ENCODE measurements at regions not wholly inside any gene's neighbourhood (a gene's known extent, or its start where the extent isn't known, plus 50 kb on each side); places are given as distances from the start of the nearest gene placed in this dataset.

DNA sequence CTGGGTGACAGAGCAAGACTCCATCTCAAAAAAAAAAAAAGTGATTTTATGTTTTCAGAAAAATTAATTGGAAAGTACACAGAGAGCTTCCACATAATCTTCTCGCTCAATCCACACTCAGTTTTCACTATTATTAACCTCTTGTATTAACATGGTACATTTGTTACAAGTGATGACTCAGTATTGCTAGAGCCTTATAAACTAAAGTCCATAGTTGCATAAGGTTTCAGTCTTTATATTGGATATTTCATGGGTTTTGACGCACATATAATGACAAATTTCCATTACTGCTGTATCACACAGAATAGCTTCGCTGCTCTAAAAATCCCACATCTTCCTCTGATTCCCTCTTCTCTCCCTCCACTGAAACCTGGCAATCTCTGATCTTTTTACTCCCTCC lies 603.5 kb downstream of the XIRP2 start:
- DNase-seq: no peak

DNA sequence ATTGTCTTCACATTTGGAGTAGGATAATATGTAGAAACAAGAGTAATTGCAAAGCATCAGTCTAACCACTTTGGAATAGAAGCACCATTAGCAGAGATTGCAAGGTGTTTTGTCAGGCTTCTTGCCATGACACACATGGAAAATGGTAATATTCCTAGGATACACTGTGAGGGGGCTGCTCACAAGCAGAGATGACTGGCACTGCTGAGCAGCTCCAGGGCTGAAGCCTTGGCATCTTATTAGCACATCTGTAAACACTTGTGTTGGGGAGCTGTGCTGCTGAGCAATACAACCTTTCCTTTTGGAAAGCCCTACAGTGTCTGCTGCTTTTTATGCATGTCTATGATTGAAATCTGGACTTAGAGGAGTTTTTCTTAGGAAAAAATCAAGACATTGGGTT lies 602.2 kb downstream of the XIRP2 start:
- DNase-seq: no peak

DNA sequence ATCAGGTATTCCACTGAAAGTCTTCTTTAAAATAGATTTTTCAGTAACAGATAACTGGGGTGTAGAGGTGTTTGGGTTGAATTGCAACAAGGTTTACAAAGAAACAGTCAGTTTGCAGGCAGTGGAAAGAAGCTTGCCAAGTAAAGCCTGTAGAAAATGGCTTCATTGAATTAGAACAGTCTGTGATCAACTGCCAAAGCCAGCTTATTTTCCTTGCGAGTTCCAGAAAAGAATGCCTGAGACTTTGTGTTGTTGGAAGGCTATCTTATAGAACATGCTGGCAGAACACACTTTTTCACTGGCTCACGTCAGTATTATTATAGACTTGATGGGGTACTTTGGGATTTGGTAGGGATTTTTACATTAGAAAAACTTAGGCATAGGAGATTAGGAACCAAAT lies 601.0 kb downstream of the XIRP2 start:
- no peak for DNase-seq

DNA sequence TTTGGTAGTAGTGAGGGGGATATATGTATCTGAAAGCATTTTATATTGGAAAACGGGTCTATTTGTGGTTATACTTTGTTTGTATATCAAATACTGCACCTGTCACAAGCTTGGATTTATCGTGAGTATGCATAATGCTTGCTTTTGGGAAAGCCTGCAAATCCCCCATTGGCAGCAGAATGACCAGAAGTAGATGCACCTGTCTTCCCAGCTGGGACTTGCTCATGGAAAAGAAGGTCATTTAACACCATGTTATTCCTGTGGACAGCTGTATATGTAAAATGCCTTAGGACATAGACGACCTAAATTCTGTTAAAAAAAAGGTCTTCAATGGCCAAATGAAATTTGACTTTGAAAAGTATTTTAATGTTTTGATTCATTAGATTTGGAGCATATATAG lies 599.4 kb downstream of the XIRP2 start:
- no peak for DNase-seq

DNA sequence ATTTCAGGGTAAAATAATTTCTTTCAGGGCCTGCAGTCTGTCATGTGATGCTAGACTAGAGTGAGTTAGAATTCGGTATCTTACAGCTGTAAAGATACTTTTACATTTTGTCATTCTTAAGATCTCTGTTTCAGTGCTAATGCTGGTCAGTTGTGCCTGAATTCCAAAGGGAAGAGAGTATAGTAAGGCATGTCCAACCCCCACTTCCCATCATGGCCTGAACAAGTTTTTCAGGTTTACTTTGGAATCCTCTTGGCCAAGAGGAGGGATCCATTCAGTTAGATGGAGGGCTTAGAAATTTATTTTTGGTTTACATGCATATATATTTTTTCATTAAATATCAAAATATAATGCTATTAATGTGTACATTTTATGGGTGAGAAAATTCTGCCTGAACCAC lies 596.6 kb downstream of the XIRP2 start:
- DNase-seq: no peak

DNA sequence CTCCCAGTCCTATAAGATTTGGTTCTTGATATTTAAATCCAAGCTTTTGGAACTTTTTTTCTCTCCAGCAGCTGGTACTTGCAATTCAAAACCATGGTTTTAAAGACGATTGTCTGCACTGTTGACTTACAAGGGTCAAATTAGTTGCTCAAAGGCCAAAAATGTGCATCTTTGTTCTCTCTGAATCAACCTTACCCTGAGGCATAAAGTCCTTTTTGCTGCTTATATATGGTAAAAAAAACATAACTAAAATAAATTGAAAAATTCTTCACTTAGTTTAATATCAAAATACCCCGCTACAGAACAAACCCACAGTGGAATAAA lies 592.7 kb downstream of the XIRP2 start:
- no peak for DNase-seq

DNA sequence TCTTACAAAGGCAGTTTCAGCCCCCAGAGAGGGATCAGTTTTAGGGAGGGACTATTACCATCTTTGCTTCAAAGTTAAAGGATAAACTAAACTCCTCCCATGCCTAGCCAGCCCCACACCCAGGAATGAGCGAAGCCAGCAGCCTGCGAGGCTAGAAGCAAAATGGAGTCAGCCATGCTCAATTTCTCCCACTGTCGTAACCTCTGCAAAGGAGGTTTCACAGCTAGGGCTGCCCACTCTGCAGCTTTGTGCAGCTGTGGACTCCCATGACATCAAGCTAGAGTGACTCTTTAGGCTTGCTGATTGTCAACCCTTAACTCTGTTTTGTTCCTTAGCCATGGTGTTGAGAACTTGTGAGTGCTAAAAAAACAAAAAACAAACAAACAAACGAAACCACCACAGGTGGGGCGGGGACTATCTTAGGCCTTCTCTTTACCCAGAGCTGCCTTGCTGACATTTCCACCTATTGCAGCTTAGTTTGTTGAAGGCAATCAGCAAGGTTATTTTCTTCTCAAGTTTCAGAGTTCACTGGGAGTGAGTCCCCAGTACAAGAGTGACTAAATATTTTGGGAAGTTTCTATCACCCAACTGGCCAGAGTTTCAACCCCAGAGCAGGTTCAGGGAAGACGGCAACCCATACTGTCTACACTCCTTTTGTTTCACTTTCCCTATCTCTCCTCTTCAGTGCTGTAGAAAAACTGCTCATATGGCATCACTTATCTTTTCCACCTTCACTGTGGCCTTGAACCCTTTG lies 592.1 kb downstream of the XIRP2 start:
- DNase-seq: no peak

DNA sequence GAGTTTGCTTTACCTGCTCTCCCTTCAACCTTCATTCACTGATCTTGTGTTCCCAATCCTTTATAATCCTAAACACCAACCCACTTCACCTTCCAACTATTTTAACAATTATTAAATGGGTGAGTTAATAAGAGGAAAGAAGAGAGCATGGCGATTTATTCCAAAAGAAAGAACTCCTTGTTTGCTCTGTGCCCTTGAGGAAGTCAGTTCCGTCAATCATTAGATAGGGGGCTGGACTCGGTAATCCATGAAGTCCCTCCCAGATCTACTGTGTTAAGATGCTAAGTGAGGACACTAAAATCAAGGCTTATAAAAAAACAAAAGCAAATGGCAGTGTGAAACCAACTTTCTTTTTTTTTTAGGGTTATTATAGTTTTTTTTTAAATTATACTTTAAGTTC lies 589.9 kb downstream of the XIRP2 start:
- DNase-seq: no peak

DNA sequence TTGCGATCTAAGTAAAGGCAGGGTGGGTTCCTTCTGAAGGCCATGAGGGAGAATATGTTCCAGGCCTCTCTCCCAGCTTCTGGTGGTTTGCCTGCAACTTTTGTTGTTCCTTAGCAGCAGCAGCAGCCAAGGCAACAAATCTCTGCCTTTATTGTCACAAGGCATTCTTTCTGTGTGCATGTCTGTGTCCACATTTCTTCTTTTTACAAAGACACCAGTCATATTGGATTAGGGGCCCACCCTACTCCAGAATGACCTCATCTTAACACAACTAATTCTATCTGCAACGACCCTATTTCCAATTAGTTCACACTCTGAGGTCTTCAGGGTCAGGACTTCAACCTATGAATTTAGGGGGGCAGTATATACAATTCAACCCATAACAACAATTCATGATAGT lies 587.5 kb downstream of the XIRP2 start:
- no peak for DNase-seq

DNA sequence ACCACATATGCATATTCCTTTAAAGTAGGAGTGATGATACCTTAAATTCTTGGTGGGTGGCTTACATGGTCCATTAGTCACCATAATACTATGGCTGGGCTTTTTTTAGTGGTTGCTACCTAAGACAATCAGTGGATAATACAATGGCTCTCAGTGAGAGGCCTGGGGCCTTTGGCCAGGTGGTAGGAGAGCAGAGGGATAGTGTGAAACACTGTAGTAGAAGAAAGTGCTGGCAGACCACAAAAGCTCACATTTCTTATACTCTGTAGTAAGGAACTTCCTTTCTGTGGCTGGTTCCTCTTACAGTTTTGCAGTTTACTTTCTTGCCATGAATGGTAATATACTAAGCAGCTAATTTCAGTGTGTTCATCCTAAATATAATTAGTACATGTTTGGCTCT lies 583.5 kb downstream of the XIRP2 start:
- no peak for DNase-seq

DNA sequence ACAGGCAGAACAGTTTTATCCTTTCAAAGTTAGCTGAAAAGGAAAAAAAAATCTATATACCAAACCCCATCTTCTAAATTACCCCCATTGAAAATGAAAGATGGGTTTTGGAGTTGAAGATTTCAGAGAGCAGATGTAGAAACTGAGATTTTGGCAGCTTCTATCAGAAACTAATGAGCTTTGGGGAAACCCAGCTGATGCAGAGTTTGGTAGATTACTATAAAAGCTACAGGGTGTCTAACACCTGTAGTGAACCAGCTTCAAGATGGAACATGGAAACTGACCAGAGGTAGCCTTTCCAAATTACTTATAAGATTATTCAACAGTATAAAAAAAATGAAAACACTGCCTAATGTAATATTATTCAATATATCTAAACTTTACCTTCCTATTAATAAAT lies 583.1 kb downstream of the XIRP2 start:
- DNase-seq: no peak

DNA sequence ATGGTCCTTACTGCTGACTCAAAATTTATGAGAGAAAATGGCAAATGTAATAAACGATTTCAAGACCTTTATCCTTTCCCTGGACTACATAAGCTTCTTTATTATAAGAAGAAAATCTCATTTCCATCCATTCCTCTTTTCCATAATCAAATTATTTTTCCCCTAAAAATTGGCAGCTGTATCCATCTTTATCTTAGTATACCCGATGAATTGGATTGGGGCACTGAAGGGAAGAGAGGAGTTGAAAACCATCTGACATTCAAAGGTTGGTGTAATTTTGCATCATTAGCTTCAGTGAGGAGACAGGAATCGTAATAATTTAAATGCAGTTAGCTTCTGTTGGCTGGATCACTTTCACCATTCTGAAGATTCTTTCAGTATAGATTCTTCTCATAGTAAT lies 574.1 kb downstream of the XIRP2 start:
- no peak for DNase-seq

DNA sequence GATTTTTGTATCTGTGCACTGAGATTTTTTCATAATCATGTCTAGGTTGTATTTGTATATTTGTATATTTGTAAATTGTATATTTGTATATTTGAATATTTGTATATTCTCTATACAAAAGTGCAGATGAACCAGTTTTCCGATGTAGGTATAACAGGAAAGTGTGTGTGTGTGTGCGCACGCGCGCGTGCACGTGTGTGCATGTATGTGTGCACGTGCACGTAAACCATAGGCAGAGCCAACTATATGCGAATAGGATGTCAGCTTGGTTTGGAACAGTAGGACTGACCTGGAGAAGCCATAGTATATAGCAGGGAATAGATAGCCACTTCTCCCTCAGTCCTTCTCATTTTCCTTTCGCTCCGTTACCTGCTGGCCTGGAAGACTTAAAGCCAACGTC lies 565.8 kb downstream of the XIRP2 start:
- DNase-seq: no peak

DNA sequence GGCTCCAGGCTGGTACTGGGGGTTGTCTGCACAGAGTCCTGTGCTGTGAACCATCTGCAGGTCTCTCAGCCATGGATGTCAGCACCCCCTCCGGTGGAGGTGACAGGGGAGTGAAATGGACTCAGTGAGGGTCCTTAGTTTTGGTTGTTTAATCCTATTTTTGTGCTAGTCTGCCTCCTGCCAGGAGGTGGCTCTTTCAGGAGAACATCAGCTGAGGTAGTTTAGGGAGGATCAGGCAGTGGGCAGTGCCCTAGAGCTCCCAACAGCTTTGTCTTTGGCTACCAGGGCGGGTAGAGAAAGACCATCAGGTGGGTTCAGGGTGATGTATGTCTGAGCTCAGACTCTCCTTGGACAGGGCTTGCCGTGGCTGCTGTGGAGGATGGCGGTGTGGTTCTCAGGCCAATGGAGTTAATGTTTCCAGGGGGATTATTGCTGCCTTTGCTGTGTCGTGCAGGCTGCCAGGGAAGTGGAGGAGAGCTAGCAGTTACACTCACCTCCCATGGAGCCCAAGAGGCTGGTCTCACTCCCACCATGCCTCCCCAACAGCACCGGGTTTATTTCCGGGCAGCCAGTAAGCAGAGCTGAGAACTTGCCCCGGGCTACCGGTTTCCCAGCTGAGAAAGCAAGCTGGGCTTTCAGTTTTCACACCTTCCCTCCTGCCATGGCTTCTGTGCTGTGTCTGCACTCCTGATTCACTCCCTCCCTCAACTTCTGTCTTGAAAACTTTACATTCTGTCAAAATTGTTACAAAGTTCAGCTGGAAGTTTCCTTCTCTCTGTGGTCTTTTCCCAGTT lies 563.4 kb downstream of the XIRP2 start:
- no peak for DNase-seq

DNA sequence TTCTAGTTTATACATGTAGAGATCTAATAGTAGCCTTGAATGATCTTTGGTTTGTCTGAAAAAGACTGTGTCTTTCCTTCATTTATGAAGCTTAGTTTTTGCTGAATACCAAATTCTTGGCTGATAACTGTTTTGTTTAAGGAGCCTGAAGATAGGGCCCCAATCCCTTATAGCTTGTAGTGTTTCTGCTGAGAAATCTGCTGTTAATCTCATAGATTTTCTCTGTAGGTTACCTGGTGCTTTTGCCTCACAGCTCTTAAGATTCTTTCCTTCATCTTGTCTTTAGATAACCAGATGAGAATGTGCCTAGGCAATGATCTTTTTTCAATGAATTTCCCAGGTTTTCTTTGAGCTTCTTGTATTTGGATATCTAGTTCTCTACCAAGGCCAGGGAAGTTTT lies 562.1 kb downstream of the XIRP2 start:
- DNase-seq: no peak

DNA sequence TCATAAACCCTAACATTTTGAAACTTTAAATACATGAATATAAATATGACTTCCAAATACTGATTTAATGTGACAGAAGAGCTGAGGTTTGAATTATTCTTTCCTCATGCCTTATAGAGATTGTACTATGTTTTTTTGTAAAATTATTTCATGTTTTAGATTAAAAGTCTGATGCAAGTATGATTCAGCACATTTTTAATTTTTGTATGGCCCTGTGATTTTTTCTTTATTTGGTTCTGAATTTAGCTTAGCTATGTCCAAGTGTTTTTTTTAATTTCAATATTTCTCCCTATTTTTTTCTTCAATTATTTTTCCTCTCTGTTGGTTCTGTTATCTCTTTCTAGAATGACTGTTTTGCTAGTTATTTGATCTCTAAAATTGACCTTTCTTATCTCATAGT lies 552.1 kb downstream of the XIRP2 start:
- no peak for DNase-seq

DNA sequence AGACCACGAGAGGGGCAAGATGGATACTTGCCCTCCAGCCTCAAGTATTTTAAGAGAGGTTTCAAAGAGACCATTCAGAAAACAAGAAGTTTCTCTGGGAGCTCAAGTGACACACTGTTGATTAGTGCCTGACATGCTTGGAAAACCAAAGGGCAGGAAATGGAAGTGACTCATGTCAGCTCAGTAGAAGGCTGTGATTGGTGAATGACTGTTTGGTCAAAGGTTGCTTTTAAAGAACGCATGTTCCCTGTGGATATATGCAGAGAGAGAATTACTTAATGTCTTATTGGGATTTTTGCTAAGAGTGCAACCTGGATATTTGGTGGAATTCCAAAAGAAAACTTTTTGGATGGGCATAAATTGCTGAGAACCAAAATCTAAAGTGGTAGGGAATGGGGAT lies 549.9 kb downstream of the XIRP2 start:
- DNase-seq: no peak

DNA sequence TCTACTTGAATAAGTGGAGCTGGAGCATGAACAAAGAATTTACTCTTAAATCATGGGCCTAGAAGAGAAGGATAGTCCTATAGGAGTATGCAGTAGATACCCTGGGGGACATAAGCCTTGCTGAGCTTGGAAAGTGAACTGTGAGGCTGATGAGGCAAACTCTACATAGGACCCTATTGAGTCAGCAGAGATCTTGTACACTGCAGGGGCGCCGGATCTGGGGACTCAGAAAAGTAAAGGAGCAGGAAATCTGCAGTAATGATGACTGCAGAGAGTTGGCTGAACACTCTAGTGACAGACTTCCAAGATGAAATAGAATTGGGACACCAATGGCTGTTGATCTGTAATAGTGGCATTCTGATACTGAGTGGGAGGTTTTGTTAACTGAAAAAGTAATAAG lies 543.7 kb downstream of the XIRP2 start:
- no peak for DNase-seq

DNA sequence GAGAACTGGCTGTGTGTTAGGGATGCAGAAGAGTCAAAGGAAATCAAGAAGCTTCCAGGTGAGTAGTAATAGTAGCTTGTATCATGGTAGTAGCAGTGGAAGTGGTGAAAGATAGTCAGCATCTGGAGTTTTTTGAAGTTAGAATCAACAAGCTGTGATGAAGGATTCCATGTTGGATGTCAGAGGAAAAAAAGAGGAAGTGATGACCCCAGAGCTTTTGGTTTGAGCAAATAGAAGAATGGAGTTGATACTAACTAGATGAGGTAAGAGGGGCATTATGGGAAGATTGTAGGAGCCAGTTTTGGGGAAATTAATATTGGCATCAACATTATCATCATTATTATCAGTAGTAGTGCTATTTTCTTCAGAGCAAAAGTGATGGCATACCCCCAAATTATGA lies 542.2 kb downstream of the XIRP2 start:
- DNase-seq: peak; percentile 22

DNA sequence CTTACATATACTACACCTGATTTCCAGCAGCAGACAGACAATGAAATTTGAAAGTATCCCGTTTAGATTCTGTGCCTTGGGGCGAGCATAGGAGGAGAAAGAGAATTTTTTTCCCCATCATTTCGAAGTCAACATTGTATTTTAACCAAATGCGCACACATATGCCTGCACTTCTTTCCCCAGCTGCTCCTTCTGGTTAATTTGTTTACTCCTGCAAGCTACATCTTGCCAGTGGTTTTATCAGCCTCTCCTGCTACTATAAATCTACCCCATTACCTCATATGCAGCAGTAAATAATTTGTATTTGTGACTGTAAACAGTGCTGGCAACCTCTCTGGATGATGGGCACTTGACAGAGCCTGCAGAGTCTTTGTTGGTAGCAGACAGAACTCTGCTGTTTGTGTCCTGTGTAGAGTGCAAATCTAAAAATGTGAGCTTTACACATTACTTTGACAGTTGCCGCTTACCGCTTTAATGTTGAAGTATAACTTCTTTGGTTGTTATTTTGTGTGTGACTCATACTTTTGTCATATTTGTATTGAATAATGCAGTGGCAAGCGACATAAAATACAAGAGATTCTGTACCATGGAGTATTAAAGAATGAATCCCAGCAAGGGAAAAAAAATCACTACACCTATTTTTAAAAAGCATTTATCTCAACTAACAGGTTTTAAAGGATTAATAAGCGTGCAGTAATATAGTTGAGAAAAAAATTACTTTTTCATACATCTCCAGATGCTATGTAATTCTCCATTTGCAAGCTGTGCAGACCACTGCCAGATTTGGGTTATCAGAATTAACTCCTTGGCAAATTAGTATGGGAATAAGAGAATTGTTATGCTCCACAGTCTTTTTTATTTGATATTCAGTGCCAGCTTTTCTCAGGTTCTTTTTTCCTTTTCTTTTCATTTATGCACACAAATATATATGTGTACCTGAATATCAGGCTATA lies 536.8 kb downstream of the XIRP2 start:
- DNase-seq: no peak

DNA sequence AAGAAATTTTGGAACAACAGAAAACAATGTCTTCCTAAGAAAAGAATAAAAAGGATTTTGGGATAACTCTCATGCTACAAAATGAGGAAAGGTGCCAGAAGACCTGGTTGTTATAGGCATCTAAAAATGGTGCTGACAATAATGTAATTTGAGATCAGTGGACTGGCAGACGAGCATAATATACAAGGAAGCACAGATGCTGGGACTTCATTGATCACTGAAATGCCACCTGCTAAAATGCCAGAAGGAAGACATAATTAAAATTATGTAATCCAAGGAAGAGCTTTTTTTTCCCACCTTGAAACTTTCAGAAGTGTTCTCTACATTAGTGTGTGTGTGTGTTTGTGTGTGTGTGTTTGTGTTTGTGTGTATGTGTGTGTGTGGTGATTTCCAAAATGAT lies 535.9 kb downstream of the XIRP2 start:
- DNase-seq: no peak

DNA sequence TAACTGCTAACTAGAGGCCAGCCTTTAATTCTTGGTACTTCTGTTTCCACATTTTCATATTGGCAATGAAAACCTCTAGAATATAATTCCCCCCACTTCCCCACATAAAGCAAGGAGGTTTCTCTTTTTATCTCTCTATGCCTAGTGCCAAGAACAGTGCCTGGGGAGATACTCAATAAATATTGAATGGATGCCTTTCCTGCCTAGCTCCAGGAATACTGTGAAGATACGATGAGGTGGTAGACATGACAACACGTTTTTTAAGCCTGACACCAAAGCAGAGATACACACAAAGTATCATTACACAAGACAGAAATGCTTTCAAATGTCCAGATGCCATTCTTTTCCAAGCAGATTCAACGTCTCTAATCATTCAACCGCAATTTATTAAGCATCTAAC lies 535.5 kb downstream of the XIRP2 start:
- DNase-seq: no peak

DNA sequence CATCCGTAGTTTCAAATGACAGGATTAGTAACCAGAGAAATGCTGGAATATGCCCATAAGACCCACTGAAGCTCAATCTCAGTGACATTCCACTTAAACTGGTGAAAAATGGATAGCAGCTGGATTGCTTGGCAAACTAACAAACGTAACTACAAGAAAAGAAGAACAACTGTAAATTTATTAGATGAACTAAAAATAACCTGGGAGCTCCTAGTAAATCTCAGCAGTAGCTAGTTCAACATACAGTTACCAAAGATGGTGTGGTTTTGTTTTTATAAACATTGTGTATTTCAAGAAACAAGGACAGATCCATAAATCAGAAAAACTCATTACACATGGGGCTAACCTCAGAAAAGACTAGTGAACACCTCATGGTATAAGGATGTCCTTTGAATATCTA lies 531.9 kb downstream of the XIRP2 start:
- no peak for DNase-seq

DNA sequence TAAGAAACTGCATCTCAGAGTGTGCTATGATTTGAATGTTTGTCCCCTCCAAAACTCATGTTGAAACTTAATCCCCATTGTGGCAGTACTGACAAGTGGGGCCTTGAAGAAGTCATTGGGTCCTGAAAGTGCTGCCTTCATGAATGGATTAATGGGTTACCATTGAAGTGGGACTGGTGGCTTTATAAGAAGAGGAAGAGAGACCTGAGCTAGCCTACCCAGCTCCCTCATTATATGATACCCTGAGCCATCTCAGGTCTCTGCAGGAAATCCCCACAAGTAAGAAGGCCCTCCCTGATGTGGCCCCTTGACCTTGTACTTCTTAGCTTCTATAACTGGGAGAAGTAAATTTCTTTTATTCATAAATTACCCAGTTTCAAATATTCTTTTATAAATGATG lies 526.8 kb downstream of the XIRP2 start:
- no peak for DNase-seq

Measured in MV-4-11 (cell line).